DND-41 (cell line): ENCODE measurements at regions not wholly inside any gene's neighbourhood (a gene's known extent, or its start where the extent isn't known, plus 50 kb on each side); places are given as distances from the start of the nearest gene placed in this dataset.

Source experiments
- ATAC-seq: fragments of 200-7000 bp; cut with Tn5 transposase; 3 replicates; pipeline ENCODE4 v1.9.1; 2021; ENCODE audit warnings: low read depth; ENCODE audit not compliant: insufficient read depth
- DNase-seq: peaks from one replicate; pipeline ENCODE4 v3.0.0-alpha.2; 2020
- H2AFZ ChIP-seq: 2 replicates; pipeline ENCODE4 v1.6.0; 2012; ENCODE audit warnings: low read depth, low read length
- H3K27ac ChIP-seq: 2 replicates; pipeline ENCODE4 v1.5.1; 2012; ENCODE audit warnings: low read length, inconsistent platforms
- H3K27me3 ChIP-seq: fragments of 200-600 bp; sonication (generic); 2 replicates; pipeline ENCODE4 v1.6.0; 2012; ENCODE audit warnings: low read length, mild to moderate bottlenecking, inconsistent platforms; ENCODE audit not compliant: insufficient read depth, poor library complexity
- H3K36me3 ChIP-seq: 2 replicates; pipeline ENCODE4 v1.5.1; 2012; ENCODE audit warnings: low read length, inconsistent platforms; ENCODE audit not compliant: insufficient read depth
- H3K4me1 ChIP-seq: 2 replicates; pipeline ENCODE4 v1.5.1; 2012; ENCODE audit warnings: mild to moderate bottlenecking, low read length; ENCODE audit not compliant: insufficient read depth
- H3K4me2 ChIP-seq: 2 replicates; pipeline ENCODE4 v1.6.0; 2012; ENCODE audit warnings: mild to moderate bottlenecking, moderate library complexity, low read length, inconsistent platforms; ENCODE audit not compliant: insufficient read depth
- H3K4me3 ChIP-seq, 2 experiments: fragments of 200-600 bp in 1 of 2; shearing (Covaris generic) in 1 of 2; 2 replicates each; pipeline ENCODE4 v1.5.1; 2012 to 2016; ENCODE audit warnings: inconsistent platforms in 2 of 2, low read length in 2 of 2, mild to moderate bottlenecking in 2 of 2, low read depth in 1 of 2, moderate library complexity in 1 of 2
- H3K79me2 ChIP-seq: 2 replicates; pipeline ENCODE4 v1.6.0; 2012; ENCODE audit warnings: low read length, inconsistent platforms; ENCODE audit not compliant: insufficient read depth
- H3K9ac ChIP-seq: 2 replicates; pipeline ENCODE4 v1.6.0; 2012; ENCODE audit warnings: low read depth, mild to moderate bottlenecking, inconsistent platforms, low read length, moderate library complexity
- H3K9me3 ChIP-seq: 2 replicates; pipeline ENCODE4 v1.5.1; 2012; ENCODE audit warnings: low read length, moderate library complexity, mild to moderate bottlenecking, inconsistent platforms; ENCODE audit not compliant: insufficient read depth, severe bottlenecking
- H4K20me1 ChIP-seq: 2 replicates; pipeline ENCODE4 v1.6.0; 2012; ENCODE audit warnings: low read length; ENCODE audit not compliant: insufficient read depth
- EZH2 ChIP-seq: IDR thresholded peaks from 3 replicates; pipeline ENCODE4 v1.6.1; 2012; ENCODE audit warnings: borderline replicate concordance, low read depth, mild to moderate bottlenecking, moderate library complexity, low read length, inconsistent platforms; ENCODE audit not compliant: severe bottlenecking
- TF ChIP-seq, protein P1 (sequence below): IDR thresholded peaks from 2 replicates; pipeline ENCODE4 v1.5.1; 2012; ENCODE audit warnings: borderline replicate concordance, low read length, moderate library complexity, mild to moderate bottlenecking; ENCODE audit not compliant: poor library complexity, severe bottlenecking; ENCODE audit errors: extremely low read depth

DNA sequence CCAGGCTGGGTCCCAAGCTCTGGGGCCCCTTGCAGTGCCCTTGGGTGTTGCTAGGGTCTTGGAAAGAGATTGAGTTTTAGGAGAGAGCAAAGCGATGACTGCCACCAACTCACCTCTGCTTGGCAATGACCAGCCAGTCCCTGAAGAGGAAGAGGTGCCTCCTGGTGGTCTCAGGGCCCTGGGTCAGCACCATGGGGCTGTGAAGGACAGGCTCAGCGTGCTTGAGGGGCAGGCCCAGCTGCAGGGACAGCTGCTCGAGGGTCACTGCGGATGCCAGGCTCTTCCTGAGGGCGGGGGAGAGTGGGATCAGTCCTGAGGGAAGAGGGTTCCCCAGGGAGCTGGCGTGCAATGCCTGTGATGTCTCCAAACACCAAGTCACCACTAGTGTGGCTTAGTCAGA lies 50.8 kb upstream of the TAGAP start:
- no peaks in the 10 kb centered on the region for H3K36me3 ChIP-seq

DNA sequence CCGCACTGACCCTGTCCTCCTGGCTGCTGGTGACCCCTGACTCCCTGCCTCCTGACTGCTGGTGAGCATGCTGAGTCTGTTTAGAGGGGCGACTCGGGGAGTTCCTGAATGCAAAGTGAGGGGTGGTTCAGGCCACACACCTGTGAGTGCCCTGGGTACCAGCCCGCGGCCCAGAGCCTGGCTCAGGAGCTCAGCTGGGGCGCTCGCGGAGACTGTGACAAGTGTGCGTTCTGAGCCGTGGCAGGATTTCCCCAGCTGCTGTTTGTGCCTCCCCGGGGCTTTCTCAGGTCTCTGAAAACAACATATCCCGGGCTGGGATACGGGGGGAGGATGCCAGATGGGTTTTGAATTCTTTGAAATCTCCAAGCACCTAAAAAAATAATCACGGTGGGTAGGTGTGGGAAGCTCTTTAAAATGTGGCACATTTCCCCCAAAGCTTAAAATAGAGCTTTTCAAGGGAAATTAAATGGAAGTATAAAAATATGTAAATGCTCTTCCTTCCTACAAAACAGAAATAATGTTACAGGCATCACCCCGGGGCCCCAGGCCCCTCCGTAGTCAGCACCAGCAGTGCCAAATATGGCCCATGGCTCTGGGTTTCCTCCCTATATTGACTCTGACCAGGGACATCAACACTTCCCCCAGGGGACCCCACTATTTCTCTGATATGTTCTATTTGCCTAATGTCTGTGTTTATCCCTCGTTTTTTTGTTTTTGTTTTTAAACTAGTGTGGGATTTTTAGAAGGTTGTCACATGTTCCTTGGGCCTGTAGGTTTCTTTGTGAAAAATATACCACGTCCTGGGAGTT lies 49.9 kb upstream of the TAGAP start:
- Histone ChIP-seq H3K4me3 (no peak overlapping the region), H3K27ac (no peak overlapping the region), H4K20me1 (no peaks in the 10 kb centered on the region), H3K9me3 (no peaks in the 10 kb centered on the region), H2AFZ (no peak overlapping the region), H3K4me1 (peaks cover 3% of the 10 kb centered on the region; the same call in 1 of the 2 replicates), H3K4me2 (no peak overlapping the region), H3K9ac (no peak overlapping the region), H3K36me3 (no peaks in the 10 kb centered on the region), H3K27me3 (no peaks in the 10 kb centered on the region), H3K79me2 (no peaks in the 10 kb centered on the region)
- ATAC-seq (peak; percentile 67), DNase-seq (peak; percentile 38)
- TF ChIP-seq, protein P1, sequence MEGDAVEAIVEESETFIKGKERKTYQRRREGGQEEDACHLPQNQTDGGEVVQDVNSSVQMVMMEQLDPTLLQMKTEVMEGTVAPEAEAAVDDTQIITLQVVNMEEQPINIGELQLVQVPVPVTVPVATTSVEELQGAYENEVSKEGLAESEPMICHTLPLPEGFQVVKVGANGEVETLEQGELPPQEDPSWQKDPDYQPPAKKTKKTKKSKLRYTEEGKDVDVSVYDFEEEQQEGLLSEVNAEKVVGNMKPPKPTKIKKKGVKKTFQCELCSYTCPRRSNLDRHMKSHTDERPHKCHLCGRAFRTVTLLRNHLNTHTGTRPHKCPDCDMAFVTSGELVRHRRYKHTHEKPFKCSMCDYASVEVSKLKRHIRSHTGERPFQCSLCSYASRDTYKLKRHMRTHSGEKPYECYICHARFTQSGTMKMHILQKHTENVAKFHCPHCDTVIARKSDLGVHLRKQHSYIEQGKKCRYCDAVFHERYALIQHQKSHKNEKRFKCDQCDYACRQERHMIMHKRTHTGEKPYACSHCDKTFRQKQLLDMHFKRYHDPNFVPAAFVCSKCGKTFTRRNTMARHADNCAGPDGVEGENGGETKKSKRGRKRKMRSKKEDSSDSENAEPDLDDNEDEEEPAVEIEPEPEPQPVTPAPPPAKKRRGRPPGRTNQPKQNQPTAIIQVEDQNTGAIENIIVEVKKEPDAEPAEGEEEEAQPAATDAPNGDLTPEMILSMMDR: no peak
- no peak for TF ChIP-seq EZH2

More for the DNA sequence above, 50.8 kb upstream of the TAGAP start:
- Histone ChIP-seq H3K4me2 (no peak overlapping the region), H4K20me1 (no peaks in the 10 kb centered on the region), H2AFZ (no peak overlapping the region), H3K27me3 (no peaks in the 10 kb centered on the region), H3K4me1 (peaks cover 3% of the 10 kb centered on the region; the same call in 1 of the 2 replicates), H3K9me3 (no peaks in the 10 kb centered on the region), H3K9ac (no peak overlapping the region), H3K27ac (no peak overlapping the region), H3K4me3 (no peak overlapping the region), H3K79me2 (no peaks in the 10 kb centered on the region)
- DNase-seq (no peak), ATAC-seq (no peak)
- TF ChIP-seq EZH2: no peak
- TF ChIP-seq, protein P1: no peak
